Common myeloid progenitor, CD34-positive (primary cell): ENCODE measurements at regions not wholly inside any gene's neighbourhood (a gene's known extent, or its start where the extent isn't known, plus 50 kb on each side); places are given as distances from the start of the nearest gene placed in this dataset.

Source experiments
- CTCF ChIA-PET: fragments of 350-600 bp; sonication (Branson Sonifier 250); formaldehyde crosslinking; loops from one replicate; lab custom pipeline; 2021; ENCODE audit warnings: antibody characterized with exemption; lab: Charles Lee
- POLR2A ChIA-PET: fragments of 350-600 bp; sonication (Branson Sonifier 250); formaldehyde crosslinking; loops from one replicate; lab custom pipeline; 2021; ENCODE audit warnings: antibody characterized with exemption; lab: Charles Lee
- DNase-seq, 3 donors: peaks; one replicate each; pipeline versions ENCODE4 v3.0.0 to v3.0.0-alpha.2; 2013
- H3K27ac ChIP-seq, 2 experiments: 1 replicate in 1 of 2; 2 replicates in 1 of 2; pipeline ENCODE4 v1.7.0; 2013; ENCODE audit warnings: inconsistent platforms in 2 of 2, low read length in 2 of 2, mild to moderate bottlenecking in 2 of 2, low read depth in 1 of 2, moderate library complexity in 1 of 2; ENCODE audit not compliant: severe bottlenecking in 2 of 2, insufficient read depth in 1 of 2, poor library complexity in 1 of 2
- H3K27me3 ChIP-seq, 5 experiments: replicated peaks in 2 of 5; 1 replicate in 3 of 5; 2 replicates in 2 of 5; pipeline versions ENCODE4 v1.6.1 to v1.7.0; 2013; ENCODE audit warnings: low read length in 4 of 5, mild to moderate bottlenecking in 2 of 5, moderate library complexity in 2 of 5, inconsistent platforms in 1 of 5; ENCODE audit not compliant: insufficient read depth in 5 of 5, control insufficient read depth in 4 of 5
- H3K36me3 ChIP-seq, 4 experiments: 1 replicate in 2 of 4; 2 replicates in 2 of 4; pipeline versions ENCODE4 v1.6.1 to v1.7.0; 2013; ENCODE audit warnings: low read length in 3 of 4, control low read depth in 1 of 4, mild to moderate bottlenecking in 1 of 4; ENCODE audit not compliant: control insufficient read depth in 4 of 4, insufficient read depth in 4 of 4
- H3K4me1 ChIP-seq, 4 experiments: 1 replicate in 3 of 4; 2 replicates in 1 of 4; pipeline versions ENCODE4 v1.6.1 to v1.7.1; 2013; ENCODE audit warnings: low read length in 3 of 4, mild to moderate bottlenecking in 3 of 4, control low read depth in 1 of 4, inconsistent platforms in 1 of 4, moderate library complexity in 1 of 4; ENCODE audit not compliant: control insufficient read depth in 4 of 4, insufficient read depth in 4 of 4; ENCODE audit errors: control extremely low read depth in 1 of 4
- H3K4me3 ChIP-seq, 7 experiments: 1 replicate in 4 of 7; 2 replicates in 3 of 7; pipeline versions ENCODE4 v1.5.1 to v1.7.0; 2013; ENCODE audit warnings: mild to moderate bottlenecking in 7 of 7, low read length in 6 of 7, moderate library complexity in 6 of 7, inconsistent platforms in 2 of 7, low read depth in 2 of 7, control low read depth in 1 of 7; ENCODE audit not compliant: insufficient read depth in 4 of 7, control insufficient read depth in 1 of 7; ENCODE audit errors: extremely low read depth in 1 of 7
- H3K9me3 ChIP-seq, 5 experiments: 1 replicate in 4 of 5; 2 replicates in 1 of 5; pipeline versions ENCODE4 v1.6.1 to v1.7.1; 2013; ENCODE audit warnings: low read length in 4 of 5, mild to moderate bottlenecking in 2 of 5, inconsistent platforms in 1 of 5, low read depth in 1 of 5, moderate library complexity in 1 of 5; ENCODE audit not compliant: control insufficient read depth in 4 of 5, insufficient read depth in 2 of 5; ENCODE audit errors: control extremely low read depth in 1 of 5
- WGBS: methylation state at CpG from one replicate; pipeline ENCODE4 v1.1.5; 2013; ENCODE audit not compliant: insufficient coverage; 5-methylcytosine and 5-hydroxymethylcytosine counted together

DNA sequence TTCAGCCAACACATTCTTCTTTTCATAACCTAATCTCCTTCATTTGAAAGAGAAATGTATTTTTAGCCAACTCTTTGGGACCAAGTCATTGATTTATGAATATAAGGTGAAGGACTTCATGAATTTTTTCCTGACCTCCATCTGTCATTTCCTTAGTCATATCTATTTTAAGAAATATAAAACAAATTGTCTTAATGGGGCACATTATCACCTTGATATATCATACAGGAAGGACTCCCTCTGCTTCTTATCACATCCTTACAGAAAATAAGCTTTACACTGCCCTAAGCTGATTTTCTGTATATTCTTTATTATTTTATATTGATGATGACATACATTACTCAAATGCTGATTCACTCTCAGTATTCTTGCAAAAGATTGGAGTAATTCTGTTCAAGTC lies 1076.2 kb downstream of the TDRD15 start:
- H3K27me3 ChIP-seq = no peaks in the 10 kb centered on the region
- no peaks in the 10 kb centered on the region for H3K4me1 ChIP-seq
- no peaks in the 10 kb centered on the region for H3K9me3 ChIP-seq
- DNase-seq = no peak
- ChIA-PET CTCF (no interaction called here), POLR2A (no interaction called here)
- no peak overlapping the region for H3K27ac ChIP-seq
- no peak overlapping the region for H3K4me3 ChIP-seq
- H3K36me3 ChIP-seq = no peaks in the 10 kb centered on the region

DNA sequence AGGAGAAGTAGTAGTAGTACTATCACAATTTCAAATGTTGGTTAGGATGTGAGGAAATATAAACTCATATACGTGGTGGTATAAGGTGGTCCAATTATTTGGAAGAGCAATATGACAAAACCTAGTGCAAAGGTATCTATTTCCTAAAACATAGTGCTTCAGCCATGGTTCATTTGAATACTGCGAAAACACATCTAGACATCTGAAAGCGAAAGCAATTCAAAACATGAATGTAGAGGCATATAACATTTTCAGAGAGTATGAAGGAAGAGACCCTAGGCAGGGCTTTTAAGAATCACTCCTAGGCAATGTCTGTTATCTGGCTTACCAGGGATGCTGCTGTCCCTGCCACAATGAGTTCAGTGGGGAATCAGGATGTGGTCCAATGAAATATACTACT lies 1085.8 kb downstream of the TDRD15 start:
- Histone ChIP-seq H3K4me3 (no peak overlapping the region), H3K4me1 (no peaks in the 10 kb centered on the region), H3K36me3 (no peaks in the 10 kb centered on the region), H3K27ac (no peak overlapping the region), H3K9me3 (peaks cover 0 to 2% (median 0%) of the 10 kb centered on the region in 5 experiments), H3K27me3 (no peaks in the 10 kb centered on the region)
- 100% methylated on average over 3 of the region's 3 CpGs for WGBS
- ChIA-PET CTCF (no interaction called here), POLR2A (no interaction called here)
- DNase-seq = no peak

DNA sequence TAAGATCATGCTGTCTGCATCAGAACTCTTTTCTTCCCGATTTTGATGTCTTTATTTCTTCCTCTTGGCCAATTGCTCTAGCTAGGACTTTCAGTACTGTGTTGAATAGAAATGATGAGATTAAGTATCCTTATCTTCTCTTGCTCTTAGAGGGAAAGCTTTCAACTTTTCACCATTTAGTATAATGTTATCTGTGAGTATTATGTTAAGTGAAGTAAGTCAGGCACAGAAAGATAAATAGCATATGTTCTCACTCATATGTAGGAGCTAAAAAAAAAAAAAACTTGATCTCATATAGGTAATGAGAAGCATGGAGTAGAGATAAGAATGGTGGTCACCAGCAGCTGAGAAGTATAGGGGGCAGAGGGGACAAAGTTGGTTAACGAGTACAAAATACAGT lies 1089.5 kb downstream of the TDRD15 start:
- POLR2A ChIA-PET = no interaction called here
- H3K27me3 ChIP-seq = no peaks in the 10 kb centered on the region
- no peaks in the 10 kb centered on the region for H3K9me3 ChIP-seq
- no CpG with 5 or more reads among the region's 2 CpGs for WGBS
- no peak overlapping the region for H3K27ac ChIP-seq
- H3K36me3 ChIP-seq = no peaks in the 10 kb centered on the region
- no peak for DNase-seq
- H3K4me3 ChIP-seq = no peak overlapping the region
- H3K4me1 ChIP-seq = no peaks in the 10 kb centered on the region
- CTCF ChIA-PET = no interaction called here

DNA sequence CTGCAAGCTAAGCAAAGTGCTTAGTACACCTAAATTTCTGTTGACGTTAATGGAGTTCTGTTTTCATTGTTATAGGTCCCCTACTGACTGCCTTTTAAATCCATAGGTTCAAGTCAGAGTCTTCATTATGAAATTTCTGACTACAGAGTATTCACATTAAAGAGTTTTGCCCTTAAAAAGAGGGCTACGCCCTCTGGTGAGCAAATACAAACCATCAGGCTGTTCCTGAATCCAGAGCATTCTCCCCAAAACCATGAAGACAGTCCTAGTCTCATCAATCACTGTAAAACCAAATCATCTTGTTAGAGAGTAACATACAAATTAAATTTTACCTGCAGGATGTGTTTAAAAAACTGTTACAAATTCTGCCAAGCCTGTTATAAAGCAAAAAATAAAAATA lies 1091.7 kb downstream of the TDRD15 start:
- no peak for DNase-seq
- ChIA-PET CTCF (no interaction called here), POLR2A (no interaction called here)
- Histone ChIP-seq H3K27me3 (no peaks in the 10 kb centered on the region), H3K36me3 (no peaks in the 10 kb centered on the region), H3K27ac (no peak overlapping the region), H3K4me3 (no peak overlapping the region), H3K4me1 (no peaks in the 10 kb centered on the region), H3K9me3 (no peaks in the 10 kb centered on the region)
- 100% methylated on average over 1 of the region's 2 CpGs for whole genome bisulfite sequencing

DNA sequence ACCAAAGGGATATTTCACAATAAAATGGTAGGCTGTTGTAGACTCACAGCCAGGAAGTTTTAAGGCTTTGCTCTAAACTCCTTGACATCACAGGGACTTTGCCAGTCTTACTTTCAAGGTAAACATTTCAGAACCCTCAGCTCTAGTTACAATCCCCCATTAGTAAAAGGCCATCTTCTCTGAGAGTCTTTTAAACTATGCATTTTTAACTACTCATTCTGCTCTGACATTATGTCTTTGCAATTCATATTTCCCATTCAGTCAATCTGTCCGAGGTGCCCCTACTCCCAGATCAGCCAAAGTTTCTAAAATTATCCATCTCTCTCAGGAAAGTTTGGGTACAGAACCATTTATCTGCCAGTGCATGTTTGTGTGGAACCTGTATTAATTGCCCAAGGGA lies 1094.1 kb downstream of the TDRD15 start:
- Histone ChIP-seq H3K27me3 (no peaks in the 10 kb centered on the region), H3K9me3 (no peaks in the 10 kb centered on the region), H3K4me3 (no peak overlapping the region), H3K4me1 (no peaks in the 10 kb centered on the region), H3K36me3 (no peaks in the 10 kb centered on the region), H3K27ac (no peak overlapping the region)
- no peak for DNase-seq
- POLR2A ChIA-PET = no interaction called here
- CTCF ChIA-PET = no interaction called here
- 100% methylated on average over 1 of the region's 1 CpG for WGBS

DNA sequence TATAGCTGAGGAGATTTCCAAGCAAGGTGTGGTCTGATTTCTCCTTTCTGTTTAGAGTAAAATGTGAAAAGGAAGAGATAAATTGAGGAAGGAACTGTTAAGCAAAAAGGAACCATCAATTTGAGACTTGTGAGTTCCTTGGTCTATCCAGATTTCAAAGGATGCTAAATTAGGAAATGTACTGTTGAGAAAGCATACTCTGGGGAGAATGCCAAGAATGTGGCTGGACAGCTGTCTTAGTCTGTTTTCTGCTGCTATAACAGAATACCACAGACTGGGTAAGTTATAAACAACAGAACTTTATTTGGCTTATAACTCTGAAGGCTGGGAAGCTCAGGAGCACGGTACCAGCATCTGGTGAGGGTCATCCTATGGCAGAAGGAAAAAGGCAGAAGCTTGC lies 1097.2 kb downstream of the TDRD15 start:
- Histone ChIP-seq H3K36me3 (no peaks in the 10 kb centered on the region), H3K27me3 (no peaks in the 10 kb centered on the region), H3K27ac (no peak overlapping the region), H3K4me3 (no peak overlapping the region), H3K4me1 (no peaks in the 10 kb centered on the region), H3K9me3 (no peaks in the 10 kb centered on the region)
- ChIA-PET POLR2A (no interaction called here), CTCF (no interaction called here)
- no peak for DNase-seq
- WGBS = 83% methylated on average over 1 of the region's 1 CpG

DNA sequence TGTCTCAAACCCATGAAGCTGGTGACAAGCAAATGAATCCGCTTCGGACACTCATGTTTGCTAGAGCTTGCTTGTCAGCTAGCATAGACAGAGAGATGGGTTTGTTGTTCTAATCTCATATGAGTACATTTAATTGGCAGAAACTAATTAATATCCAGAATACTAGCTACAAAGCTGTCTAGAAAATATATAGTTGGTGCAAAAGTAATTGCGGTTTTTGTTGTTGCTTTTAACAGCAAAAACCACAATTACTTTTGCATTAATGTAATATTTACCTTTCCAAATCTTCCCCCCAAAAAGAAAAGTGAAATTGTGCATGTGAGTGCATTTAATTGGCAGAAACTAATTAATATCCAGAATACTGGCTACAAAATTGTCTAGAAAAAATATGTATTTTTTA lies 1115.2 kb downstream of the TDRD15 start:
- H3K36me3 ChIP-seq = no peaks in the 10 kb centered on the region
- ChIA-PET CTCF (no interaction called here), POLR2A (no interaction called here)
- no CpG with 5 or more reads among the region's 3 CpGs for WGBS
- no peaks in the 10 kb centered on the region for H3K9me3 ChIP-seq
- H3K4me1 ChIP-seq = no peaks in the 10 kb centered on the region
- no peak overlapping the region for H3K4me3 ChIP-seq
- H3K27me3 ChIP-seq = no peaks in the 10 kb centered on the region
- H3K27ac ChIP-seq = no peak overlapping the region
- no peak for DNase-seq
